Right lobe of liver (tissue), 6 donors: ENCODE measurements at regions not wholly inside any gene's neighbourhood (a gene's known extent, or its start where the extent isn't known, plus 50 kb on each side); places are given as distances from the start of the nearest gene placed in this dataset.

ENCODE experiments used
- ATAC-seq, 4 donors: fragments of 200-7000 bp; cut with Tn5 transposase; one replicate each; pipeline ENCODE4 v1.9.1; 2020; ENCODE audit warnings: mild to moderate bottlenecking in 4 of 4, moderate library complexity in 4 of 4
- DNase-seq, 3 donors: peaks; one replicate each; pipeline ENCODE4 v3.0.0-alpha.2; 2020
- H3K27ac ChIP-seq, 3 donors: fragments of 200-600 bp; one replicate each; pipeline ENCODE4 v1.8.0; 2022
- H3K27me3 ChIP-seq, 2 donors: fragments of 200-600 bp; one replicate each; pipeline ENCODE4 v1.8.0; 2022
- H3K36me3 ChIP-seq, 4 donors: fragments of 200-600 bp; sonication (generic) in 1 of 4; one replicate each; pipeline versions ENCODE4 v1.5.1 to v1.8.0; 2017 to 2022; ENCODE audit warnings: control low read depth in 1 of 4
- H3K4me1 ChIP-seq, 4 donors: fragments of 200-600 bp; sonication (generic) in 1 of 4; one replicate each; pipeline versions ENCODE4 v1.5.1 to v1.8.0; 2017 to 2022; ENCODE audit warnings: control low read depth in 1 of 4
- H3K4me3 ChIP-seq, 3 donors: fragments of 200-600 bp; one replicate each; pipeline ENCODE4 v1.8.0; 2022
- H3K9me3 ChIP-seq, 4 donors: fragments of 200-600 bp; sonication (generic) in 1 of 4; one replicate each; pipeline versions ENCODE4 v1.5.1 to v1.8.0; 2017 to 2022; ENCODE audit warnings: control low read depth in 1 of 4
- POLR2A ChIP-seq: fragments of 450-650 bp; IDR thresholded peaks from one replicate; pipeline ENCODE4 v1.6.1; 2017; ENCODE audit warnings: antibody characterized with exemption, mild to moderate bottlenecking
- WGBS: methylation state at CpG from one replicate; pipeline ENCODE4 v1.1.6; 2018; ENCODE audit warnings: low coverage, low lambda C conversion rate; ENCODE audit not compliant: insufficient coverage; ENCODE audit errors: missing lambda C conversion rate; 5-methylcytosine and 5-hydroxymethylcytosine counted together
- intact Hi-C, 2 donors: fragments of 100-400 bp; cut with DNase I; formaldehyde crosslinking; loops; one replicate each; pipeline versions ENCODE4 v1.11.2 to v1.14.1; 2022
- TF ChIP-seq, protein P1 (sequence below), 4 donors: fragments of 200-600 bp in 3 of 4; fragments of 450-650 bp in 1 of 4; IDR thresholded peaks; one replicate each; pipeline versions ENCODE4 v1.5.1 to v1.8.0; 2016 to 2022; ENCODE audit warnings: antibody characterized with exemption in 4 of 4, mild to moderate bottlenecking in 2 of 4
- donor health status: DM: no; HTN: yes; CAD: no.
- donor health status: DM: no; HTN: no; CAD: no.
- donor health status: DM: no; HTN: no; CAD: no.
- donor health status: DM: no; HTN: yes; CAD: no.
- donor health status: DM: no; HTN: yes; CAD: no.

DNA sequence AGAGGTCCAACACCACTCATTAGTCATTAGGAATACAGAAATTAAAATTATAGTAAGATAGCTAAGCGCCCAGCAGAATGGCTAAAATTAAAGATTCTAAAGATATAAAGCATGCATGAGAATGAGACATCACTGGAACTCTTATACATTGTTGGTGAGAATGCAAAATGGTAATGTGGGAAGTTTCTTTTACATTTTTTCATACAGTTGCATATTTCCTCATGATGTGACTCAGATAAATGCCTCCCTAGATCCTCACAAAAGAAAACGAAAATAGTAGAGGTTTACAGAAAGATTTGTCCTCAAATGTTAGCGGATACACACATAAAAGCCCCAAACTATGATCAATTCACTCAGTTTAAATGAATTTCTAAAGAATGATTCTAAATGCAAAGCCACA lies 633.7 kb upstream of the GJE1 start:
- no peak for DNase-seq
- no peak for ATAC-seq
- no peaks in the 10 kb centered on the region for H3K4me1 ChIP-seq
- WGBS = 69% methylated on average over 3 of the region's 3 CpGs
- intact Hi-C loops = no loop called here
- H3K36me3 ChIP-seq = no peaks in the 10 kb centered on the region
- no peaks in the 10 kb centered on the region for H3K9me3 ChIP-seq
- H3K27ac ChIP-seq = no peak overlapping the region
- H3K27me3 ChIP-seq = no peaks in the 10 kb centered on the region
- no peak overlapping the region for H3K4me3 ChIP-seq
- TF ChIP-seq POLR2A = no peak
- TF ChIP-seq, protein P1, sequence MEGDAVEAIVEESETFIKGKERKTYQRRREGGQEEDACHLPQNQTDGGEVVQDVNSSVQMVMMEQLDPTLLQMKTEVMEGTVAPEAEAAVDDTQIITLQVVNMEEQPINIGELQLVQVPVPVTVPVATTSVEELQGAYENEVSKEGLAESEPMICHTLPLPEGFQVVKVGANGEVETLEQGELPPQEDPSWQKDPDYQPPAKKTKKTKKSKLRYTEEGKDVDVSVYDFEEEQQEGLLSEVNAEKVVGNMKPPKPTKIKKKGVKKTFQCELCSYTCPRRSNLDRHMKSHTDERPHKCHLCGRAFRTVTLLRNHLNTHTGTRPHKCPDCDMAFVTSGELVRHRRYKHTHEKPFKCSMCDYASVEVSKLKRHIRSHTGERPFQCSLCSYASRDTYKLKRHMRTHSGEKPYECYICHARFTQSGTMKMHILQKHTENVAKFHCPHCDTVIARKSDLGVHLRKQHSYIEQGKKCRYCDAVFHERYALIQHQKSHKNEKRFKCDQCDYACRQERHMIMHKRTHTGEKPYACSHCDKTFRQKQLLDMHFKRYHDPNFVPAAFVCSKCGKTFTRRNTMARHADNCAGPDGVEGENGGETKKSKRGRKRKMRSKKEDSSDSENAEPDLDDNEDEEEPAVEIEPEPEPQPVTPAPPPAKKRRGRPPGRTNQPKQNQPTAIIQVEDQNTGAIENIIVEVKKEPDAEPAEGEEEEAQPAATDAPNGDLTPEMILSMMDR (IDR thresholded peaks at IDR 0.05) = no peak

DNA sequence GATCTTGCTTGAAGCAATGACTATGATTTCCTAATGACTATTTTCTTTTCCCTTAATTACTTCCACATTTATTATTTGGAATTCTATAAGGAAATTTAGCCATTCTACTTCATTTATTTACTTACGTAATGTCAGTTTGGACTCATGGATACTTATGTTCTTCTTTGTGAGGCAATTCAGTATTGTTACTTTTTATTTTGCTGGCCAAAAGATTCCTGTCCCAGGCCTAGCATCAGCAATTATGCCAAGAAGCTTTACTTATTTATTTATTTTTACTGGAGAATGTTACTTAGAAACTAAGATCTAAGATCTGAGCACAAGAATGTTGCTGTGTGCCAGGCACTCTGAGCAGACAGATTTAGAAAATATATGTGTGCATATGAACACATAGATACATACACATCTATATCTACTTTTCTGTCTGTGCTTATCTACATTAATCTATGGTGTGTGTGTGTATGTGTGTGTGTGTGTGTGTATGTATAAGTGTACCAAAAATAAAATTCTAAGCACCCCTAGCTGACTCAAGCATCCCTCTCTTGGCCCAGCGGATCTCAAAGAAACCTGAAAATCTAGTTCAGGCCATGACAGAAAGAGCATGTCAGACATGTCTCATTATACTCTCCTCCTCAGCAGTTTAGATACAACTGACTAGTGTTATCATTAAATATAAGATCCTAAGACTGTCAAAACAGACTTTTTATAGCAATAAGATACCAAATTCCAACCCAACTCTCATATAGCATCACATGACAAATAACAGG lies 640.0 kb upstream of the GJE1 start:
- DNase-seq (no peak), ATAC-seq (no peak)
- Histone ChIP-seq H3K36me3 (no peaks in the 10 kb centered on the region), H3K9me3 (no peaks in the 10 kb centered on the region), H3K27me3 (no peaks in the 10 kb centered on the region), H3K27ac (no peak overlapping the region), H3K4me1 (peaks cover 0 to 4% (median 0%) of the 10 kb centered on the region in 4 donors), H3K4me3 (no peak overlapping the region)
- TF ChIP-seq, protein P1 (IDR thresholded peaks at IDR 0.05) = no peak
- TF ChIP-seq POLR2A = no peak
- WGBS = 85% methylated on average over 2 of the region's 2 CpGs
- intact Hi-C loops = no loop called here

DNA sequence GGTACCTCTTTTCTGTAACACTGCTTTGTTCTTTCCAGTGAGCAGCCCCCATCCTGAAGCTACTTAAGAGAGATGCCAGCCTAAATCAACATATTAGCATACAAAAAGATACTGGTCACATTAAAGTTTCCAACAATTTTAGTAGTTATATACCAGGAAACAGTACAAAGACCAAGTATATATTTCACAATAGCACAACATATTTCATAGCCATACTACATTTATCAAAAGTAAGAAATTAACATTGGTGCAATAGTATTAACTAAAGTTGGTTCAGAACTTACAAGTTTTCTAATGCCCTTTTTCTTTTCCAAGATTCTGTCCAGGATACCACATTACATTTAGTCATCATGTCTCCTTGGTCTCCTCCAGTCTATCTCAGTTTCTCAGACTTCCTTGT lies 641.0 kb upstream of the GJE1 start:
- Histone ChIP-seq H3K9me3 (no peaks in the 10 kb centered on the region), H3K27me3 (no peaks in the 10 kb centered on the region), H3K36me3 (no peaks in the 10 kb centered on the region), H3K4me3 (no peak overlapping the region), H3K27ac (no peak overlapping the region), H3K4me1 (peaks cover 0 to 4% (median 0%) of the 10 kb centered on the region in 4 donors)
- no peak for TF ChIP-seq POLR2A
- TF ChIP-seq, protein P1 (IDR thresholded peaks at IDR 0.05) = no peak
- no peak for DNase-seq
- no peak for ATAC-seq
- intact Hi-C loops = no loop called here

DNA sequence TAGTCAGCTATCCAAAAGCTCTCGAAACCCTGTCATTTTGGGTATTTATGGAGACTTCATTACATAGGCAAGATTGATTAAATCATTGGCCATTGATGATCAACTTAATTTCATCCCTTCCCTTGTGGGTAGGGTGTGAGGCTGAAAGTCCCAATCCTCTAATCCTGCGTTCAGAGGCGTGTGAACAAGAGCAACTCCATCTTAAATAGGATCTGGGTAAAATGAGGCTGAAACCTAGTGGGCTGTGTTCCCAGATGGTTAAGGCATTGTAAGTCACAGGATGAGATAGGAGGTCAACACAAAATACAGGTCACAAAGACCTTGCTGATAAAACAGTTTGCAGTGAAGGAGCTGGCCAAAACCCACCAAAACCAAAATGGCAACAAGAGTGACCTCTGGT lies 641.7 kb upstream of the GJE1 start:
- intact Hi-C loops = no loop called here
- Histone ChIP-seq H3K27ac (no peak overlapping the region), H3K4me3 (no peak overlapping the region), H3K4me1 (peaks cover 0 to 4% (median 0%) of the 10 kb centered on the region in 4 donors), H3K27me3 (no peaks in the 10 kb centered on the region), H3K9me3 (no peaks in the 10 kb centered on the region), H3K36me3 (no peaks in the 10 kb centered on the region)
- 88% methylated on average over 2 of the region's 3 CpGs for WGBS
- TF ChIP-seq POLR2A = no peak
- TF ChIP-seq, protein P1 (IDR thresholded peaks at IDR 0.05) = no peak
- DNase-seq (no peak), ATAC-seq (no peak)
